Body of pancreas (tissue), 4 donors: ENCODE measurements at regions not wholly inside any gene's neighbourhood (a gene's known extent, or its start where the extent isn't known, plus 50 kb on each side); places are given as distances from the start of the nearest gene placed in this dataset.

Experiments used
- CTCF ChIP-seq, 7 experiments: fragments of 450-650 bp in 4 of 7; fragments of 200-600 bp in 3 of 7; sonication (generic) in 3 of 7; IDR thresholded peaks; one replicate each; pipeline ENCODE4 v1.5.1; 2016 to 2019; ENCODE audit warnings: antibody characterized with exemption in 7 of 7
- POLR2A ChIP-seq, 3 donors: fragments of 450-650 bp; IDR thresholded peaks; one replicate each; pipeline ENCODE4 v1.6.1; 2016; ENCODE audit warnings: antibody characterized with exemption in 3 of 3, mild to moderate bottlenecking in 2 of 3

- TF ChIP-seq CTCF (IDR thresholded peaks at IDR 0.05) (peak in 3 of 7 experiments; percentile 12 to 43 (median 23)), POLR2A (IDR thresholded peaks at IDR 0.05) (peak; percentile 63 to 75 (median 73))
Measured at GRCh38 chr6:138692978-138693909, 80.3 kb upstream of the CCDC28A start.
